Testis (tissue), 2 donors: ENCODE measurements at regions not wholly inside any gene's neighbourhood (a gene's known extent, or its start where the extent isn't known, plus 50 kb on each side); places are given as distances from the start of the nearest gene placed in this dataset.

Source experiments
- CTCF ChIP-seq, 3 experiments: fragments of 450-650 bp in 2 of 3; fragments of 200-600 bp in 1 of 3; sonication (generic) in 1 of 3; IDR thresholded peaks; one replicate each; pipeline ENCODE4 v1.5.1; 2016 to 2019; ENCODE audit warnings: antibody characterized with exemption in 3 of 3, mild to moderate bottlenecking in 2 of 3, moderate library complexity in 1 of 3
- POLR2A ChIP-seq: fragments of 450-650 bp; IDR thresholded peaks from one replicate; pipeline ENCODE4 v1.6.1; 2017; ENCODE audit warnings: antibody characterized with exemption, mild to moderate bottlenecking, moderate library complexity

DNA sequence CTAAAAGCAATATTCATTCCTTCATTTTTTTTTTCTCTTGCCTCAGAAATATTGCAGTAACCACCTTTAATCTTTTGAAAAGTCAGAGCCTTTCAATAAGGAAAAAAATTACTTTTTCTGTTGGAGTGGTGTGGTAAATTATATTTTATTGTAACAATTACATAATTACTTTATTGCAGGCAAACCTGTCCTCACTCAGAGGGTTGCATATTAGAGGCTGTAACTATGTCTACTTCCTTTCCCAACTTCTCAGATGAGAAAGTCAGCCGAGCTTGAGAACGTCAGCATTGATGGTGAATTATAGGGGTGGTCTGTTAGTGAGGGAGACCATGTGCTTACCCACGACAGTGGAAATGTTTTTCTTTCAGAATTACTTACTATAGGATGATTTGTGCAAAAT lies 611.8 kb downstream of the KIF4B start:
- TF ChIP-seq POLR2A (no peak), CTCF (IDR thresholded peaks at IDR 0.05) (no peak)
